Colon (tissue), 2 donors: ENCODE measurements at regions not wholly inside any gene's neighbourhood (a gene's known extent, or its start where the extent isn't known, plus 50 kb on each side); places are given as distances from the start of the nearest gene placed in this dataset.
"Not testable (repeated sequence)": the region's sequence is repeated elsewhere in the genome, so short reads cannot be mapped to it uniquely, and the experiment has no call there.

Experiments used
- FAIRE-seq: peaks from 2 replicates; lab custom pipeline; 2012; peaks lifted over from hg19 to GRCh38; lab: Jason Lieb, UNC
- donor health status: control.
- donor health status: control.

DNA sequence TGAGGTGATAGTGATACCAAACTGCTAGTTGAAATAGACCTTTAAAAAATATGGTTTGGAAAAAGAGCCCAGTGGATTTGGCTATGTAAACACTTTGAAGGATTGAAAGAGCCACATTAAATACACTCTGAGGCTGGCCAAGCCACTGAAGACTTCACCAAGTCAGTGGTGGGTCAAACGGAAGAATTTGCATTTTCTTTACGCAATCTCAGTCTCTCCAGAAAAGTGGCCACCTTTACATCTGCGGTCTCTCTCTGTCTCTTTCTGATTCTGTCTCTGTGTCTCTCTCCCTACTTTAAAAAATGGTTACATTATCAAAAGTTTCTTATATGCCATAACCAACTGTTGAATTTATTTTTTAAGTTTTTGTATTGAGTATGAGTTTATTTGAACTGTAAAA, 651.2 kb upstream of the PITX2 start:
- FAIRE-seq = no peak

DNA sequence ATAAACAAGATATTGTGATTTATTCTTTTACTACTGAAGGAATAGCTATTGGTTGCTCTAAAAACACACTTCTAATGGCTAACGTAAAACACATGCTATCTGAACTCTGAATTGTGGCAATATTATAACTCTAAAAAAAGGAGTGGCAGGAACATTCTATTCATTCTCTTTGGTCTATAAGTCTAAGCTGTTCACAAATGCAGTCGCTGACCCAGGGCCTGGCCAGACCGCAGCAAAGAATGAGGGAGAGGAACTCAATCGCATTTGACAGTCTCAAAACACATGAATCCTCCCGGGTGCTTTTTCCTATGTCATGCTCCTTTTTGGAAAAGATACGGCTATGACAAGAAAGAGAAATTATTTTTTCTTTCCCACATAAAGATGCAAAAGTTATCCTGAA, 651.6 kb upstream of the PITX2 start:
- no peak for FAIRE-seq

DNA sequence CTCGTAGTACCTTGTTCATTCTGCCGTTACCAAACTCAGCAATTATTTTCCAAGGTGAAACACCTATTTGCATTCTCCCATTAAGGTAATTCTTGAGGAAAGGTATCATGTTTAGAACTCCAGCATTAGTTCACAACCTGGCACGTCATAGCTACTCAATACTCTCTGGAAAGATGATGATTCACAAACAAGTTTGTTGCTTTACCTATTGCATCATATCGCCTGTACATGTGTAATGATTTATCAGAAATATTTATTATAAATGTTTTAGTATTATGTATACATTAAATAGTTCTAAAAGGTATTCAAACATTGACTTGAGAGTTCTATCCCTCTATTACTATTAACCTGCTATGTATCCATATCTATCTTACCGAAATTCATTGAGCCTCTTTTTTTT, 658.3 kb upstream of the PITX2 start:
- no peak for FAIRE-seq

DNA sequence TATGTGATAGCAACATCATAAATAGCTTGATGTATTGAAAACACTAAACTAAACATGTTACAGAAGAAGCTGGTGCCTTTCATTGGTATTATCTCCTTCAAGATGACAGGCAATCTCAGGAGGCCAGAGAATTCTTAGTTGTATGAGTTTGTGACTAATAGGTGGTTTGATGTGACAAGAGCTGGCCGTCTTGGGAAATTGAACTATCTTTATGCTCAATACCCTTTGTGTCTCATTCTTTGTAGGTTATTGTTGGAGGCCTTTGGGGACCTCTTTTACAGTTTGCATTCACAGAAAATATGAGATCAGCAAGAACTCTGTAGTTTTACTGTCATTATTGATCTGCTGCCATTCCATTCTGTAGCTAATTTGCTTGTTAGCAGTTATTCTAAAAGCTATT, 659.2 kb upstream of the PITX2 start:
- FAIRE-seq = no peak

DNA sequence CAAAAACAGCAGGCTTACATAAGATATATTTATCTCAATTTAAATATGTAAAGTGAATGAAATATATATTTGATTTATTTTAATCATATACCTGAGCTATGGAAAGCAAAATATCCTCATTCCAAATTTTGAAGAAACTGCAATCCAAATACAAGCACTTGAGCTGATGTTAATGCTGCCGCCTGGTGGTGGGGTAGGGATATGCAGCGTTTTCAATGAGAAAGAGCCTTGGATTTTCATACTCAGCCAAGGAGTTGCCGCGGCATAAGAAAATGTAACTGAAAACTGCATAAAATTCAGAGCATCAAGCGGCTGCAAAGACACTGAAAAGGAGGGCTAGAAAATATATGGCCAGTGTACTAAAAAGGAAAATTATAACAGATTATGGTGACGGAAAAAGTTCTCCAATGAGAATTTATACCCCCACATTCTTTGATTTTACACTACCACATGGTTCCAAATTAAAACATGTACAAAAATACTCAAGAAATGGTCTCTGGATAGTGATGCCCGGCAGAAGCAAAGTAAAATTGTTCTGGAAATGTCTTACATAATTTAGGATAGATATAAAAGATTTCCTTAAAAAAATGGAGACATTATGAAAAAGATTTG, 660.3 kb upstream of the PITX2 start:
- FAIRE-seq = no peak

DNA sequence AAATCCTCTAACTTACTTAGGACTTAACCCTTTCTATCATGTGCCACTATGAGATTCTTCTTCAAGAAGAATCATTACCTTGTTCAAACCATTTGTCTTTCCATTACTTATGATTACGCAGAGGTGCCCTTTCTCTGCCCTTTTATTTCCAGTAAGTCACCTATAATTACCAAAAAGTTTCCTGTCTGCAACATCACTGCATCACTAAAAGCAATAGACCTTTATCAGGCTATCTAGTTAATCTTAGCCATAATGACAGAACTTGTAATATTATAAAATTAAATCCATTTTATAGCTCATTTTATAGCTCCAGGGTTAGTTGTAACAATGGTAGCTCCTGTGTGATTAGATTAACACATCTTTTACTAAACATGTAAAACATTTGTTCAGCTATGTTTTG, 673.6 kb upstream of the PITX2 start:
- no peak for FAIRE-seq

DNA sequence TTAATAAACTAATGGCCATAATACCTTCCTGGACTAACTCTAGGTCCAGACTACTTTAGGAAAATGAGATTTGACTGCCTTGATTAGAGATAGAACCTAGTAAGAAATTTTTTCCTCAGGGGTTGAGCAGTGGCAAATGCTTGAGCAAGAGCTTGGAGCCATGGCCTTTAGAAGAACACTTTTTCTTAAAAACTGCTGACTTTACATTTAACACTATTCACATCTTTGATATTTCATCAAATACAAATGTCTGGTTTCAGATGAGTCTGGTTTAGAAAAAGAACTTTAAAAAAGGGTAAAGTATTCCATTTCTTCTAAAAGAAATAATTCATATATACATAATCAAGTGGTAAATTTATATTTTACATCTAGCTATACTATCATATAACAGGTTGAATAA, 680.9 kb upstream of the PITX2 start:
- peak; percentile 43 for FAIRE-seq

DNA sequence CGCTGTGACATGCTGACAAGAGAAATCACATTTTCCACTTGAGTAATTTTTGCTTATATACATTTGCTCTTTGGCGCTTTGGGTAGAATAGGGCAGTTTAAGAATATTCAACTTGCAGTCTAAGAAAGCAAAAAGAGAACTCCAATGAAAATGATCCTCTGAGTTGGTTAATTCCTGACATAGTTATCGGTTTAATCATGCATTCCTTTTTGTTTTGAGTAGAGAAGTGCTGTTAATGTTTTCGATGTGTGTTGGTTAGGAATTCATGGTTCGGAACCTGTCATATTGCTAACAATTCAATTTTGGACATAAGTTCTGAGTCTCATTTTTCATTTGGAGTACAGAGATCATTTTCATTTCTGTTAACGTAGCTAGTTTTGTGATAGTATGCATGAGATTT, 700.6 kb upstream of the PITX2 start:
- no peak for FAIRE-seq

DNA sequence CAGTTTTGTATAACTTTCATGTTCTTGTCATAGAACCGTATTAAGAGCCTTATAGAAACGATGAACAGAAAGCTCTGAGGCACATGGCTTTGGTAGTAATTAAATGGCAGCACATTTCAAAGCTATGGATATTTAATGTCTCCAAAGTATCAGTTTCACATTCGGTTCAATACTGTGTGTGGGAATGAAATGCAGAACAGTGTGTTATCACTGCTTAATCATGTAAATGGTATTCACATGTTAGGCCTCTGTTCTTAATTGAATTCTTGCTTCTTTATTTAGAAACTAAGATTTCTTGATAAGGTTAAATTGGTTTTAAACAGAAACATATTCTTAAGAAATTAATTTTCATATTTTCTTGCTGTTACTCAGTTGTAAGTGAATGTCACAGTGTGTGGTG, 701.0 kb upstream of the PITX2 start:
- no peak for FAIRE-seq

DNA sequence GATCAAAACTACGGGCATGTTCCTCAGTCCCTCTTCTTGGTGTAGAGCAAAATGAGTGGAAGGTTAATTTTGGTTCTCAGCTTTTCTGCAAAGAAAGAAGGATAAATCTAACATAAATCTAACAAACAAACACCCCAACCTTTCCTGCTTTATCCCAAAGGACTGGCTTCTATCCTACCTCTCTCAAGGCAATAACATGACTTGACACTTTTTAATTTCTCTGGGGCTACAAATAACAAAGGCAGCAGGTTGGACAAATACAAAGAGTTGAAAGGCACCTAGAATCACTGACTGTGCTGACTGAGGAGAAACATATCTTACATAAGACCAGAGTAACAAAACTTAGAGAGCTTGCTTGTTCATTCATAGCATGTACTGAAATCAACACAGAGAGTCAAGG, 703.6 kb upstream of the PITX2 start:
- no peak for FAIRE-seq

DNA sequence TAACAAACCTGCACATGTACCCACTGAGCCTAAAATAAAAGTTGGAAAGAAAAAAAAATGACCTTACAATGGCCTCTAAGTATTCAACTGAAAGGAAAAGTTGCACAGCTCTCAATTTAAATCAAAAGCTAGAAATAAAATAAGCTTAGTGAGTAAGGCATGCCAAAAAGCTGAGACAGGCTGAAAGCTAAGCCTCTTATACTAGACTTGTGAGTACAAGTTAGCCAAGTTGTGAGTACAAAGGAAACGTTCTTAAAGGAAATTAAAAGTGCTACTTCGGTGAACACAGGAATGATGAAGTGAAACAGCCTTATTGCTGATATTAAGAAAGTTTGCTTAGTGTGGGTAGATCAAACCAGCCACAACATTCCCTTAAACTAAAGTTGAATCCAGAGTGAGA, 707.9 kb upstream of the PITX2 start:
- no peak for FAIRE-seq

DNA sequence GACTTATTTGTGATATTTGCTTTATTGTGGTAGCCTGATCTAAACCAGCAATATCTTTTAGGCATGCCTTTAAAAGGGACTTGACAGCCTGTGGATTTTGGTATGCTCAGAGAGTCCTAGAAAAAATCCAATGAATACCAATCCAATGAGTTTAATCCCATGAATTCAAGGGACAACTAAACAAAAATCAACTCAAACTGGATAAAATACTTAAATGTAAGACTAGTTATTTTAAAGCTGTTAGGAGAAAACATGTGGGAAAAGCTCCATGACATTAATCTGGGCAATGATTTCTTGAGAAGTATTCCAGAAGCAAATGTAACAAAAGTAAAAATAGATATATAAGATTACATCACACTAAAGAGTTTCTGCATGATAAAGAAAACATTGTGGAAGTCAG, 711.5 kb upstream of the PITX2 start:
- no peak for FAIRE-seq

DNA sequence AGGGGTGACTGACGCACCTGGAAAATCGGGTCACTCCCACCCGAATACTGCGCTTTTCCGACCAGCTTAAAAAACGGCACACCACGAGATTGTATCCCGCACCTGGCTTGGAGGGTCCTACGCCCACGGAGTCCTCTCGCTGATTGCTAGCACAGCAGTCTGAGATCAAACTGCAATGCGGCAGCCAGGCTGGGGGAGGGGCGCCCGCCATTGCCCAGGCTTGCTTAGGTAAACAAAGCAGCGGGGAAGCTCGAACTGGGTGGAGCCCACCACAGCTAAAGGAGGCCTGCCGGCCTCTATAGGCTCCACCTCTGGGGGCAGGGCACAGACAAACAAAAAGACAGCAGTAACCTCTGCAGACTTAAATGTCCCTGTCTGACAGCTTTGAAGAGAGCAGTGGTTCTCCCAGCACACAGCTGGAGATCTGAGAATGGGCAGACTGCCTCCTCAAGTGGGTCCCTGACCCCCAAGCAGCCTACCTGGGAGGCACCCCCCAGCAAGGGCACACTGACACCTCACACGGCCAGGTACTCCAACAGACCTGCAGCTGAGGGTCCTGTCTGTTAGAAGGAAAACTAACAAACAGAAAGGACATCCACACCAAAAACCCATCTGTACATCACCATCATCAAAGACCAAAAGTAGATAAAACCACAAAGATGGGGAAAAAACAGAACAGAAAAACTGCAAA, 714.5 kb upstream of the PITX2 start:
- FAIRE-seq = not testable (repeated sequence)

DNA sequence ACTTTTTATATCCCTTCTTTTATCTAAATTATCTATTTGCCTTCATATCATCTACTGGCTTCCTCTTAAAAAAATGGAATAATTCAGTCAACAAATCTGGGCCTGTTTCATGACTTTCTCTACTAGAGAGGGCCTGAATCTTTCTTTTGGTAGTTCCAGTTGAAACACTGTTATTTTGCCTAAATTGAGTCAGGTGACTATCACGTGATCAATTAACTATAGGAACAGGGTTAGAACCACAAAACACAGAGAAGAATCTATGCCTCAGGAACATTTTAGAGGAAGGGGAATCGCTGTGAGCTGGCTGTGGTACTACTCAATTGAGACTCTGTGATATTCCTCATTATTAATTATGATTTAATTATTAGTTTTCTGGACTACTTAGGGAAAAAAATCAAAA, 736.7 kb upstream of the PITX2 start:
- FAIRE-seq = no peak

DNA sequence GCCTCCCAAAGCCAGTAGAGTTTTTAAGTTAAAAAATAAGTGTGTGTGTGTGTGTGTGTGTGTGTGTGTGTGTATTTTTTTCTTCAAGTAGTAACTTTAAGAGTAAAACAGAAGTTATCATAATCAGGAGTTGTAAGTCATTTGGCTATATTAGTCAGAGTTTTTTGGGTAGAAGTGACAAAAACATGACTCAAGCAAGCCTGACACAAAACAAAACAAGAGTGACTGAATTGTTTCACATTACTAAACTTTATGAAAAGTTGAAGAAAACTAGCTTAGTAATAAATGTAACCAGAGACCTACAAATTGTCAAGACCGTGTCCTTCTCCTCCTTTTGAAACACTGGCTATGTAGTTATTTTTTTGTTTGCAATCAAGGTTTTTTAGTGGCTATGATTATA, 738.0 kb upstream of the PITX2 start:
- no peak for FAIRE-seq

DNA sequence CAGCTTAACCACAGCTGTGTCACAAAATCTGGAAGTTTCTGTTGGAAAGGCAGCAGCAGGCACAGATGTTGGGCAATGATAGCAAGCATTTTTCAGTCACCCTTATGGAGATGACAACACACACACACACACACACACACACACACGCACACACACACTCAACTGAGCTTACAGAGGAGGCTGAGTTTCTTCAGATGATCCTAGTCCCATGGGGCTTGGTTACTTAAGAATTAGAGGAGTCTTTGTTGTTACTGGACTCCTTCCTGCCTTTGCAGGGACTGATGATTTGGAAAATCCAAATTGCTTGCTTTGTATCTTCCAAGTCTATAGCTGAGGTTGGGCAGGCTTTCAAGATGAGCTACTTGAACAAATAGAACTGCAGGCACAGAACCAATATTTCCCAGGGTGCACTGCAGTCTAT, 740.1 kb upstream of the PITX2 start:
- no peak for FAIRE-seq

DNA sequence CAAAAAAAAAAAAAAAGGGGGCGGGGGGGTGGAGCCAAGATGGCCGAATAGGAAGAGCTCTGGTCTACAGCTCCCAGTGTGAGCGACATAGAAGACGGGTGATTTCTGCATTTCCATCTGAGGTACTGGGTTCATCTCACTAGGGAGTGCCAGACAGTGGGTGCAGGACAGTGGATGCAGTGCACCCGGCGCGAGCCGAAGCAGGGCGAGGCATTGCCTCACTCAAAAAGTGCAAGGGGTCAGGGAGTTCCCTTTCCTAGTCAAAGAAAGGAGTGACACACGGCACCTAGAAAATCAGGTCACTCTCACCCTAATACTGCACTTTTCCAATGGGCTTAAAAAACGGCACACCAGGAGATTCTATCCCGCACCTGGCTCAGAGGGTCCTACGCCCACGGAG, 755.0 kb upstream of the PITX2 start:
- not testable (repeated sequence) for FAIRE-seq

DNA sequence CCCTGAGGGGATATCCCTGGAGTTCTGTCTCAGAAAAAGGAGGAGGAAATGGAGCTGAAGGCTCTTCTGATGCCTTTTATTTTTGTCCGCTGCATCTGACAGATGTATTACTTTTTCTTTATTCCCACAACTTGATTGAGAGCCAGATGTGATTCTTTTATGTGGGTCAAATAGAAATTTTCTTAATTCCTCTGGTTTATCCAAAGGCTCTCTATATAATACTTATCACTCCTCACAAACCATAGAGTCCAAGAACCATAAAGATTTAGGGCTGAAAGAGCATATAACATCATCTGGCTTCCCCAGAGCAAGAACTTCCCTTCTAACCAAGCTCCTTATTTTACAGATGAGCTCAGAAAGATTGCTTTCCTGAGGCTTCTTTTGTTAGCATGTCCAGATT, 756.7 kb upstream of the FAM241A start:
- FAIRE-seq = no peak

DNA sequence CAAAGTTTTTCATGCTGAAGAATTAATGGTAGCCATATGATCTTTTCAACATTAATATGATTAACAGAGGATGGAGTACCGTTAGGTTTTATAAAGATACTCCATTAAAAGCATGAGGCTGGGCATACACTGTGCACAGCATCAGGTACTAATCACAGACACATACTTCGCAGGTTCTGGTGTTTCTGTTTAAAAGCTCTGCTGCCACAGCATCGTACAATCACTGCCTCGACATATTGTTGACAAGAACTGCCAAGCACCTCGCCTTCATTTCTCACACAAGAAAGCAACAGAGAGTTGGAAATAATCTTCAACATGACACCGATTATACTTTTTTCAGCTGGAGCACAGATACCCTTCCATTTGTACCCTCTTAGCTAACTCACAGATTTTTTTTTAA, 753.4 kb upstream of the FAM241A start:
- no peak for FAIRE-seq

DNA sequence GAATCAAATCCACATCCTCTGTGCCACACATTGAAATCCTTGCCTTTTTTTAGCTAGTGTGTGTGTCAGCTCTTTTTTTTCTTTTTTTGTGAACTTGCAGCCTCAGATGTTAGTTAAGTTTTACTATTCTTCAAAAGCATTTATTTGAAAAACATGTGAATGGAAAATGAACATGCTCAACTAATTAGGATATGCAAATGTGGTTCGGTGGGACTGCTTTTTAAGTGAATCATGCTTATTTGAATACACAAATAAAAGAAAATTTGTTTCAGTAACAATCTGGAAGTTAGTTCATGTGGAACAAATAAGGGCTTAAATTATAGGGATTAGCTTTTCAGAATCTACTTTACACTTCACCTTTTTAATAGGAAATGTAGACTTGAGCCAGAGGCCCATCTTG, 751.5 kb upstream of the FAM241A start:
- no peak for FAIRE-seq

DNA sequence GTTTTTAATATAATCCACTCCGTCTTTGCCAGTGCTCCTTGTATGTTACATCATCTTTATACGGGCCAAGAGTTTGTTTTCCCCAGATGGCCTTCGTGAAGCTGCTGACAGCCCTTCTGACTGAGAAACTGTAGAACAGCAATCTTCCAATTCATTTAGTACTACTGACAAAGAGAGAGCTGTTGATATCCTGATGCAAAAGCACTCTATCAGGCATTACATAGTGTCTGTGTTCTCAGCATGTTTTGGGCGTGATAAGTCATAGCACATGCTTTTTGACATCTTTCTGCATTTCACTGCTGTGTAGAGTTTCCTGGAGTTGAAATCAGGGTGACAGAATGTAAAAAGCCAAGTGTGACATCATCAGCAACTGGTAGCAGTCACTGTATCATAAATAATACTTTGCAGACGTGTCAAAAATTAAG, 746.3 kb upstream of the FAM241A start:
- no peak for FAIRE-seq

DNA sequence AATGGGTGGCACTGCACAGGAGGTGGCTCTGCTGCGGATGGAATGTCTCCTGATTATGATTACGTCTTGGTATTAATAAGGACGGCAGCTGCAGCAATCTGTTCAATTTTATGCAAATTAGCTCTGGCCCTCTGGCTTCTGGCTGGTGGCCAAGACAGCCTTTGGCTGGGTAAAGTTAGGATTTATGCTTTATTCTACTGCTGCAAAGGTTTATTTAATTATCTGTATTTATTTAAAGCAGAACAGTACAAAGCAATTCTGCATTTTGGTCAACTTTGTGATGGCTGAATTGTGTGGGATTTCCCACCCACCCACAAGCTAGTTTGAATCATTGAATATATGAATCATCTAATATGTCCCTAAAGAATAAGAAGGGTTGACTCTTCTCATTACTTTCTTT, 745.6 kb upstream of the FAM241A start:
- no peak for FAIRE-seq

DNA sequence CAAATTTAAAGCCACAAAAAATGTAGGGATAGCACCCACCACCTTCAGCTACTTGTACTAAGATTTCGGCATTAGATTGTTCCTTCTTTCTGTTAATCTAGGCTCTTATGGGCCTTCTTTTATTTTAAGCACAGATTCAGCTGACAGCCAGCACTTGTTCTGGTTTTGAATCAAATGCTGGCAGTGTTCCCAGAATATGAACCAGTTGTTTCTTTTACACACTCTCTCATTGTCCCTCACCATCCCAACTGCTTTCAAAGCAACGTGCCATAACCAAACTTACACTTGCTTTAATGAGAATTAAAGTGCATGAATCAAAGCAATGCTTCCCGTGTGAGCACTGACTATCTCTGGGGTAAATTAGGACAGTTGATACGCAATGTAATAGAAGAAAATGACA, 744.5 kb upstream of the FAM241A start:
- no peak for FAIRE-seq

DNA sequence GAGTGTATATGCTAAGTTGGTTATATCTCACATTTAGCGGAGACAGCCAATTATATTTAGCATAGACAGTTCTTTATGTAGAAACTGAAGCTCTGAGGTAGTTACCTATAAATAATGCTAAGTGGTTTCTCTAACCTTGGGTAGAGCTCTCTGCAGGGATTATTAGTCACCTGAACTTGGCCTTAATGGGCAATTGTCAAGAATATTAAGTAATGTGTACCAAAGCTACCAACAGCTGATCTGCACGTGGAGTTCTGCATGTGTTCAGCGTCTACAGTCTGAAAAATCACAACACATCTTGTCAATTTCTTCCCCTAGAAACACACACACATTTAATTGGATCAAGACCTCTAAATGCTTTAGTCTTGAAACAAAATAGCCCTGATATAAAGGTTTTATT, 740.6 kb upstream of the FAM241A start:
- FAIRE-seq = no peak
